GM13977 (cell line): ENCODE measurements at regions not wholly inside any gene's neighbourhood (a gene's known extent, or its start where the extent isn't known, plus 50 kb on each side); places are given as distances from the start of the nearest gene placed in this dataset.

Experiments
- DNase-seq: peaks from one replicate; pipeline ENCODE4 v3.0.0; 2012; ENCODE audit warnings: low spot score
- in situ Hi-C: fragments of 300-500 bp; cut with MboI; formaldehyde crosslinking; loops from one replicate; pipeline ENCODE4 v1.12.0; 2022; ENCODE audit warnings: low sequenced_read_pairs, low pct_unique_long_range_greater_than_20kb, mixed read lengths, inconsistent platforms; ENCODE audit not compliant: unreplicated experiment
- TF ChIP-seq, protein P1 (sequence below): IDR thresholded peaks from 2 replicates; pipeline ENCODE4 v1.5.1; 2012; ENCODE audit warnings: mild to moderate bottlenecking, control low read depth; ENCODE audit not compliant: insufficient read depth; ENCODE audit errors: extremely low read depth, missing control alignments

DNA sequence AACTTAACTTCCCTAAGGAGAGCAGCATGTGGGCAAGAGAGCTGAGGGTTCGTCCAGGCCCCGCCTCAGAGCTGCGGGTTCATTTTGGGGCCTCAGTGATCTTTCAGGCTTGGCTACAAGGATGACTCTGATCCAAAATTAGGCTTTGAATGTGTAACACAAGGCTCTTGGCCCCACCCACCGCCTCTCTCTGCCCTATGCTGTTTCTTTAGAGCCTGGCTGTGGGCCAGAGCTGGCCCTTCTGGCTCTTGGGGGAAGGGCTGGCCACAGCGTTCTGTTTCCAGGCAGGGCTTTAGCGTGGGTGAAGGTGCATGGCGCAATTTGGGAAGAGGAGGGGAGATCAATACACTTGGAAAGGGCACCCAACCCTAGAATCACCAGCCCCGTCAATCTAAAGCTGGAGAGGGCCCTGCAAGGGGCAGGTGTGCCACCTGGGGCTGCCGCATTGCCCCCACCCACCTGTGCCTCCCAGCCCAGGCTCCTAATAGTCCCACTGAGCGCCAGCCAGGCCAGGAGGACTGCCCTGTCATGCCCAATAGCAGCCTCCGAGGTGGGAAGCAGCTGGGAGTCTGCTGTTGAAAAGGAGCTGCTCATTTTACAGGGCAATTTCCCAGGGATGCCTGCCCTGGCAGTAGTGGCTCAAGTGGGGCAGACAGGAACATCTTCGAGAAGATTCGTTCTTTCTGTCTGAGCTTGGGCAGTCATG, 84.5 kb upstream of the MAML3 start:
- DNase-seq: no peak
- TF ChIP-seq, protein P1, sequence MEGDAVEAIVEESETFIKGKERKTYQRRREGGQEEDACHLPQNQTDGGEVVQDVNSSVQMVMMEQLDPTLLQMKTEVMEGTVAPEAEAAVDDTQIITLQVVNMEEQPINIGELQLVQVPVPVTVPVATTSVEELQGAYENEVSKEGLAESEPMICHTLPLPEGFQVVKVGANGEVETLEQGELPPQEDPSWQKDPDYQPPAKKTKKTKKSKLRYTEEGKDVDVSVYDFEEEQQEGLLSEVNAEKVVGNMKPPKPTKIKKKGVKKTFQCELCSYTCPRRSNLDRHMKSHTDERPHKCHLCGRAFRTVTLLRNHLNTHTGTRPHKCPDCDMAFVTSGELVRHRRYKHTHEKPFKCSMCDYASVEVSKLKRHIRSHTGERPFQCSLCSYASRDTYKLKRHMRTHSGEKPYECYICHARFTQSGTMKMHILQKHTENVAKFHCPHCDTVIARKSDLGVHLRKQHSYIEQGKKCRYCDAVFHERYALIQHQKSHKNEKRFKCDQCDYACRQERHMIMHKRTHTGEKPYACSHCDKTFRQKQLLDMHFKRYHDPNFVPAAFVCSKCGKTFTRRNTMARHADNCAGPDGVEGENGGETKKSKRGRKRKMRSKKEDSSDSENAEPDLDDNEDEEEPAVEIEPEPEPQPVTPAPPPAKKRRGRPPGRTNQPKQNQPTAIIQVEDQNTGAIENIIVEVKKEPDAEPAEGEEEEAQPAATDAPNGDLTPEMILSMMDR: no peak
- in situ Hi-C loops: no loop called here

DNA sequence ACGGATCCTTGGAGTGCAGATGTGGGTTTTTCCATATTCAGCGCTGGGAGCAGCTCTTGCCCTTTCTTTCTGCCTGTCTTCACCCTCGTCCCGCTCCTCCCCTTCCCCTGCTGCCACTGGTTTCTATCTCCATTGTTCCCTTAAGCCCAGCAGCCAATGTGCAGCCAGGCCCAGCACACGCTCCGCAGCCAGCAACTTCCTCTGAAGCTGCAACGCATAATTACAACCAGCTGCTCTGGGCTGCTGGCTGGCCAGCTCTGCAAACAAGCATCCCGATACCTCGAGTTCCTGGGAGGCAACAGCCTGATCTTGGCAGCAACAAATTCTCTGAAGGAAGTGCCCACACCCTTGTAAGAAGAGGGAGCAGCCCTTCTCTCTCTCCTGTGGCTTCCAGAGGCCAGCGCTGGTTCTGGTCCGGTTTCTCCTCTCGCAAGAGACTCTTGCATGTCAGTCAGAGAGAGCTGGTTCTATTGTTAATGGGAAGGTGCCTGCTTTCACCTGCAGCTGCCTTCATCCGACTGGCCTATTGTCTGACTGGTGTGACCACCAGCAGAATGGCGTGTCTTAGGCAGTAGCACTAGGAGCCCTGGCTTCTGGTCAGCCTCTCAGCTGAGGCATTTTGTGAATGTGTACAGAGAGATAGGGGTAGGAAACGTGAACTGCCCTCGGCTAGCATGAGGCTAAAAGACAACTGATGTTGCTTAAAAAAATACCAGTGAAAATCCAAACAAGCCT, 83.8 kb upstream of the MAML3 start:
- no peak for DNase-seq
- TF ChIP-seq, protein P1: no peak
- in situ Hi-C loops: no loop called here

GRCh38 chr4:140236654-140237169, 82.7 kb upstream of the MAML3 start:
- TF ChIP-seq, protein P1: no peak
- in situ Hi-C loops: no loop called here
- no peak for DNase-seq

DNA sequence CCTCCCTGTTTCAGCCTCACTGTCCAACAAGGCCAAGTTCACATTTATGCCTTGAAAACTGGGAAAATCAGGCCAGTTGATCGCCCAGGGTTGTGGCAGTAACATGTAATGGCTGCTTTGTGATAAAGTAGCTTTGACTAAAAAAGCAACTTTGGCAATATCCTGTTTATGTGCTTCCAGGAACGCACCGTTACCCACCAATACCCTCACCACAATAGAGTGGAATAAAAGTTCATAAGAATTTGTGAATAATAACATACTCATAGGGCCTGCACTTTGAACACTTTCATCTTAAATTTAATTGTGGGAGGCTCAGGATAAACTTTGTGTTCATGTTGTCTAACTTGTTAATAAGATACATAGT, 80.7 kb upstream of the MAML3 start:
- in situ Hi-C loops: no loop called here

GRCh38 chr4:140233791-140234696, 80.1 kb upstream of the MAML3 start:
- in situ Hi-C loops: no loop called here
- TF ChIP-seq, protein P1: no peak
- no peak for DNase-seq

More for the DNA sequence above, 80.7 kb upstream of the MAML3 start:
- TF ChIP-seq, protein P1: no peak
- DNase-seq: no peak

- DNase-seq: no peak
- in situ Hi-C loops: no loop called here
- TF ChIP-seq, protein P1: no peak
Observed at GRCh38 chr4:140229881-140230280, 75.9 kb upstream of the MAML3 start.
